ENCODE measurements at regions not wholly inside any gene's neighbourhood (a gene's known extent, or its start where the extent isn't known, plus 50 kb on each side); places are given as distances from the start of the nearest gene placed in this dataset.

DNA sequence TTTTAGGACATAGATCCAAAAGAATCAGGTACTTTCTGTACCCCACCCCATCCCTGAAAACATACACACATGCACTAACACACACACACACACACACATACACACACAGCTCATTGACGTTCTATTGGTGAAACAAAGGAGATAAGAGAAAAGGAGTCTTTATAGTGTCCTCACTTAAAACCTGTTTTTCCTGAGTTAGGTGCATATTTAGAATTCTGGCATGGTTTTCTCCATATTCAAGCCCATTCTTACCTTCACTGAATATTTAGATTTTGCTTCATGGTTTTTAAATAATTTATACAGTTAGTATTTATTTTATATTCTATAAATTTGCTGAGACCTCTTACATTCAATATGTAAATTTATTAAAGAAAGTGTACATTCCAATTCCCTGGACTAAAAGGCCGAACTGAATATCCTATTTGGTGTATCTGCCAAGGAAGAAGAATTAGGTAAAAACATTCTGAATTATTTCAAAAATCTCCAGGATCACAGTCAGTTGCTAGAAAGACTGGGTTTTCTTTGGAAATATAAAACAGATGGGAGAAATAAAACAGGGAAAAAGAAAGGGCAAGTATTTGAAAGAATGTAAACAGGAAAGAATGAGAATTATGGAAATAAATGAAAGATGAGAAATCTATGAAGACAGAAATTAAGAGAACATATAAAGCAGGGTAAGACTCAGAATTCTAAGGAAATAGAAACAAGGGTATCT, 556.2 kb downstream of the KCTD12 start:
- Mint-ChIP-seq H3K4me3 (ENCODE audit: unreplicated experiment) (no peak overlapping the region), H3K27me3 (ENCODE audit: low read depth, unreplicated experiment) (no peaks in the 10 kb centered on the region), H3K36me3 (ENCODE audit: low read depth, unreplicated experiment) (no peaks in the 10 kb centered on the region), H3K9me3 (ENCODE audit: unreplicated experiment) (no peaks in the 10 kb centered on the region), H3K27ac (ENCODE audit: unreplicated experiment) (no peak overlapping the region), H3K4me1 (ENCODE audit: low read depth, unreplicated experiment) (peaks cover 11% of the 10 kb centered on the region)
- Histone ChIP-seq H2AFZ (ENCODE audit: low read depth, low read length) (no peak overlapping the region), H3K4me1 (ENCODE audit: insufficient read depth, low read length) (no peaks in the 10 kb centered on the region), H3K79me2 (ENCODE audit: insufficient read depth, low read length) (no peaks in the 10 kb centered on the region), H3K9ac (ENCODE audit: low read length) (no peak overlapping the region), H3K9me3 (ENCODE audit: insufficient read depth, low read depth, low read length) (no peaks in the 10 kb centered on the region), H3K4me2 (ENCODE audit: low read length) (no peak overlapping the region), H3K4me3 (ENCODE audit: insufficient read depth, low read depth, low read length) (no peak overlapping the region), H3K27ac (ENCODE audit: low read depth, low read length) (no peak overlapping the region), H4K20me1 (ENCODE audit: insufficient read depth, low read length) (no peaks in the 10 kb centered on the region), H3K36me3 (ENCODE audit: insufficient read depth, low read length) (no peaks in the 10 kb centered on the region), H3K27me3 (ENCODE audit: insufficient read depth, low read length) (no peaks in the 10 kb centered on the region)
- DNase-seq (ENCODE audit: low read depth) (no peak), FAIRE-seq (no peak)
- TF ChIP-seq EZH2 (IDR thresholded peaks at IDR 0.05; ENCODE audit: insufficient read depth, low read length) (no peak), CTCF (IDR thresholded peaks at IDR 0.05; ENCODE audit: insufficient read depth, low read depth, low read length) (no peak)

- TF ChIP-seq EZH2 (IDR thresholded peaks at IDR 0.05; ENCODE audit: insufficient read depth, low read length): no peak
- TF ChIP-seq CTCF (IDR thresholded peaks at IDR 0.05; ENCODE audit: insufficient read depth, low read depth, low read length): no peak
- FAIRE-seq (no peak), DNase-seq (ENCODE audit: low read depth) (no peak)
- Histone ChIP-seq H3K79me2 (ENCODE audit: insufficient read depth, low read length) (no peaks in the 10 kb centered on the region), H3K9ac (ENCODE audit: low read length) (no peak overlapping the region), H3K27me3 (ENCODE audit: insufficient read depth, low read length) (no peaks in the 10 kb centered on the region), H3K4me2 (ENCODE audit: low read length) (no peak overlapping the region), H3K4me1 (ENCODE audit: insufficient read depth, low read length) (no peaks in the 10 kb centered on the region), H3K36me3 (ENCODE audit: insufficient read depth, low read length) (no peaks in the 10 kb centered on the region), H4K20me1 (ENCODE audit: insufficient read depth, low read length) (no peaks in the 10 kb centered on the region), H3K9me3 (ENCODE audit: insufficient read depth, low read depth, low read length) (no peaks in the 10 kb centered on the region), H3K27ac (ENCODE audit: low read depth, low read length) (no peak overlapping the region), H2AFZ (ENCODE audit: low read depth, low read length) (no peak overlapping the region), H3K4me3 (ENCODE audit: insufficient read depth, low read depth, low read length) (no peak overlapping the region)
- Mint-ChIP-seq H3K9me3 (ENCODE audit: unreplicated experiment) (no peaks in the 10 kb centered on the region), H3K4me3 (ENCODE audit: unreplicated experiment) (no peak overlapping the region), H3K27ac (ENCODE audit: unreplicated experiment) (no peak overlapping the region), H3K27me3 (ENCODE audit: low read depth, unreplicated experiment) (no peaks in the 10 kb centered on the region), H3K36me3 (ENCODE audit: low read depth, unreplicated experiment) (no peaks in the 10 kb centered on the region), H3K4me1 (ENCODE audit: low read depth, unreplicated experiment) (peaks cover 11% of the 10 kb centered on the region)
These were observed 557.2 kb downstream of the KCTD12 start for GRCh38 chr13:76329004-76329403.

DNA sequence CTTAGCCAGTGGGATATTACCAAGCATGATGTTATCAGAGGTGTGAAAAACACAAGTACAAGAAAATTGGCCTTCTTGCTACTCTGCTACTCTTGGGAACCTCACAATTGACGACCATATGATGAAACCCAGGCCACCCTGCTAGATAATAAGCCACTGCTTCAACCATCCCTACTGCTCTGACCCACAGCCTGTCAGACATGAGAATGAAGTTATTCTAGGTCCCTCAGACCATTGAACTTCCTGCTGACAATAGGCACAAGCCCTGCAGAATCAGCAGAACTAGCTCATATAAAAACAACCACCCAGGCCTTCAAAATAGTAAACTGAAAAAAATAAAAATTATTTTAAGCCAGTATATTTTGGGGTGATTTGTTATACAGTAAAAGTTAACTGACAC, 559.9 kb downstream of the KCTD12 start:
- no peak overlapping the region for H3K4me2 ChIP-seq (ENCODE audit: low read length)
- Mint-ChIP-seq H3K9me3 (ENCODE audit: unreplicated experiment) (no peaks in the 10 kb centered on the region), H3K36me3 (ENCODE audit: low read depth, unreplicated experiment) (no peaks in the 10 kb centered on the region), H3K27me3 (ENCODE audit: low read depth, unreplicated experiment) (no peaks in the 10 kb centered on the region), H3K4me3 (ENCODE audit: unreplicated experiment) (no peak overlapping the region), H3K27ac (ENCODE audit: unreplicated experiment) (no peak overlapping the region), H3K4me1 (ENCODE audit: low read depth, unreplicated experiment) (no peaks in the 10 kb centered on the region)
- no peaks in the 10 kb centered on the region for H3K36me3 ChIP-seq (ENCODE audit: insufficient read depth, low read length)
- H2AFZ ChIP-seq (ENCODE audit: low read depth, low read length): no peak overlapping the region
- H4K20me1 ChIP-seq (ENCODE audit: insufficient read depth, low read length): no peaks in the 10 kb centered on the region
- H3K27ac ChIP-seq (ENCODE audit: low read depth, low read length): no peak overlapping the region
- no peaks in the 10 kb centered on the region for H3K4me1 ChIP-seq (ENCODE audit: insufficient read depth, low read length)
- H3K79me2 ChIP-seq (ENCODE audit: insufficient read depth, low read length): no peaks in the 10 kb centered on the region
- FAIRE-seq (no peak), DNase-seq (ENCODE audit: low read depth) (no peak)
- H3K9ac ChIP-seq (ENCODE audit: low read length): no peak overlapping the region
- H3K27me3 ChIP-seq (ENCODE audit: insufficient read depth, low read length): no peaks in the 10 kb centered on the region
- TF ChIP-seq EZH2 (IDR thresholded peaks at IDR 0.05; ENCODE audit: insufficient read depth, low read length) (no peak), CTCF (IDR thresholded peaks at IDR 0.05; ENCODE audit: insufficient read depth, low read depth, low read length) (no peak)
- H3K4me3 ChIP-seq (ENCODE audit: insufficient read depth, low read depth, low read length): no peak overlapping the region
- no peaks in the 10 kb centered on the region for H3K9me3 ChIP-seq (ENCODE audit: insufficient read depth, low read depth, low read length)
